Cardiac fibroblast (primary cell): ENCODE measurements at regions not wholly inside any gene's neighbourhood (a gene's known extent, or its start where the extent isn't known, plus 50 kb on each side); places are given as distances from the start of the nearest gene placed in this dataset.
"Not testable (repeated sequence)": the region's sequence is repeated elsewhere in the genome, so short reads cannot be mapped to it uniquely, and the experiment has no call there.

Source experiments
- DNase-seq, 2 donors: peaks; one replicate each; pipeline versions ENCODE4 v3.0.0 to v3.0.0-alpha.2; 2010; ENCODE audit warnings: low read depth in 2 of 2
- H3K4me3 ChIP-seq, 2 donors: replicated peaks in 1 of 2; 1 replicate in 1 of 2; 2 replicates in 1 of 2; pipeline ENCODE4 v1.5.1; 2011; ENCODE audit warnings: low read depth in 2 of 2, low read length in 2 of 2, mild to moderate bottlenecking in 2 of 2, moderate library complexity in 1 of 2
- TF ChIP-seq, protein P1 (sequence below): IDR thresholded peaks from one replicate; pipeline ENCODE4 v1.5.1; 2011; ENCODE audit warnings: low read depth, mild to moderate bottlenecking, low read length, inconsistent platforms

- no peak for DNase-seq
- TF ChIP-seq, protein P1, sequence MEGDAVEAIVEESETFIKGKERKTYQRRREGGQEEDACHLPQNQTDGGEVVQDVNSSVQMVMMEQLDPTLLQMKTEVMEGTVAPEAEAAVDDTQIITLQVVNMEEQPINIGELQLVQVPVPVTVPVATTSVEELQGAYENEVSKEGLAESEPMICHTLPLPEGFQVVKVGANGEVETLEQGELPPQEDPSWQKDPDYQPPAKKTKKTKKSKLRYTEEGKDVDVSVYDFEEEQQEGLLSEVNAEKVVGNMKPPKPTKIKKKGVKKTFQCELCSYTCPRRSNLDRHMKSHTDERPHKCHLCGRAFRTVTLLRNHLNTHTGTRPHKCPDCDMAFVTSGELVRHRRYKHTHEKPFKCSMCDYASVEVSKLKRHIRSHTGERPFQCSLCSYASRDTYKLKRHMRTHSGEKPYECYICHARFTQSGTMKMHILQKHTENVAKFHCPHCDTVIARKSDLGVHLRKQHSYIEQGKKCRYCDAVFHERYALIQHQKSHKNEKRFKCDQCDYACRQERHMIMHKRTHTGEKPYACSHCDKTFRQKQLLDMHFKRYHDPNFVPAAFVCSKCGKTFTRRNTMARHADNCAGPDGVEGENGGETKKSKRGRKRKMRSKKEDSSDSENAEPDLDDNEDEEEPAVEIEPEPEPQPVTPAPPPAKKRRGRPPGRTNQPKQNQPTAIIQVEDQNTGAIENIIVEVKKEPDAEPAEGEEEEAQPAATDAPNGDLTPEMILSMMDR, result no peak
- H3K4me3 ChIP-seq, result no peak overlapping the region
Observed at GRCh38 chr5:142398730-142399055, 73.9 kb upstream of the SPRY4 start.

DNA sequence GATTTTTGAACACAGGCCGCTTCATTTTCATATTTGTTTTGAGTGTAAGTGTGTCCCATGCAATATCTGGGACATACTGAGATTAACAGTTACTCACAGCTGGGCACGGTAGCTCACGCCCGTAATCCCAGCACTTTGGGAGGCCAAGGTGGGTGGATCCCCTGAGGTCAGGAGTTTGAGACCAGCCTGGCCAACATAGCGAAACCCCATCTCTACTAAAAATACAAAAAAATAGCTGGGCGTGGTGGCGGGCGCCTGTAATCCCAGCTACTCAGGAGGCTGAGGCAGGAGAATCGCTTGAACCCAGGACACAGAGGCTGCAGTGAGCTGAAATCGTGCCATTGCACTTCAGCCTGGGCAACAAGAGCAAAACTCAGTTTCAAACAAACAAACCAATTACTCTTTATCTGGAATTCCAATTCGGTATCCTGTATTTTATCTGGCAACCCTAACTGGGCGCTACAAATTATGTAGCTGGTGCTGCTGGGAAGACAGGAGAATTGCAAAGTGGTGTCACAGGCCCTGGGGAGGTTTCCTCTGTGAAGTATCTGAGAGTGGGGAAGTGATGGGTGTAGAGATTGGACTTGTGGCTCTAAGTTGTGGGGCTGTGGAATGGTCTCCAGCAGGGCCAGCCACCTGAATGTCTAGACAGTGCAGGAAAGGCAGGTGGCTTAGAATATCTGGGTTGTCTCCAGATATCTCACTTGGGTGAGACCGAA lies 73.3 kb upstream of the SPRY4 start:
- not testable (repeated sequence) for DNase-seq, H3K4me3 ChIP-seq

DNA sequence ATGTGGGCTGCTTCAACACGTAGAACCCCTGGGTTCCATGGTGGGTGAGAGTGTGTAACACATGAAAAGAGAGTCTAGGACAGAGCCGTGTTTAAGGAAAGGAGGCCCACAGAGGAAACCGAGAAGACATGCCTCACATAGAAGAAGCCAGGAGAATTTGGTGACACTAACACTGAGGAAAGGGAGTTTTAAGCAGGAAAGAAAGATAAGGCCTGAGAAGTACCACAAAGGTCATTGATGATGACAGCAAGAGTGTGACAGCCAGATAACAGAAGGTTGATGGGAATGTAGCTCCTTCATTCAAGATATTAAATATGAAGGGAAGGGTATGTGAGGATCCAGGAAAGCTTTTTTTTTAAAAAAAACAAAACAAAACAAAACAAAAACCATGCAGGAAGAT lies 72.4 kb upstream of the SPRY4 start:
- no peak overlapping the region for H3K4me3 ChIP-seq
- TF ChIP-seq, protein P1, result no peak
- DNase-seq, result no peak

DNA sequence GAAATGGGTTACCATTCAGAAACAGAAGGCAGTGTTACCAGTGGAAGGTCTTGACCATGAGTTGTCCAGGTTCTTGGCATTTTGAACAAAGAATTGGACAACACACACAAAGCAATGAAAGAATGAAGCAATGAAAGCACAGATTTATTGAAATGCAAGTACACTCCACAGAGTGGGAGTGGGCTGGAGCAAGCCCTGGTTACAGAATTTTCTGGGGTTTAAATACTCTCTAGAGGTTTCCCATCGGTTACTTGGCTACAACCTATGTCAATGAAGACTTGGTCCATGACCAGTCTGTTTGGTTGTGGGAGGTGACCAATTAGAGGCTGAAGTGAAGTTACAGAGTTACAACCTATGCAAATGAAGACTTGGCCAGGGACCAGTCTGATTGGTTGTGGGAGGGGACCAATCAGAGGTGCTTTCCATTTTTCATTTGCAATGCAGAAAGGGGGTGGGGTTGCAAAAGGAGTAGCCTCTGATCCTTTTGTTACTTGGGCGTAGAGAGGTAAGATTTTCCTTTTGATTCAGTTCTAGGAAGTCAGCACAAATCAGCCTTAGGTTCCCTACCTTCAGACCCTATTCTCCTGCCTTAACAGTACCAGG lies 71.7 kb upstream of the SPRY4 start:
- H3K4me3 ChIP-seq, result no peak overlapping the region
- DNase-seq, result no peak
- TF ChIP-seq, protein P1, result no peak

DNA sequence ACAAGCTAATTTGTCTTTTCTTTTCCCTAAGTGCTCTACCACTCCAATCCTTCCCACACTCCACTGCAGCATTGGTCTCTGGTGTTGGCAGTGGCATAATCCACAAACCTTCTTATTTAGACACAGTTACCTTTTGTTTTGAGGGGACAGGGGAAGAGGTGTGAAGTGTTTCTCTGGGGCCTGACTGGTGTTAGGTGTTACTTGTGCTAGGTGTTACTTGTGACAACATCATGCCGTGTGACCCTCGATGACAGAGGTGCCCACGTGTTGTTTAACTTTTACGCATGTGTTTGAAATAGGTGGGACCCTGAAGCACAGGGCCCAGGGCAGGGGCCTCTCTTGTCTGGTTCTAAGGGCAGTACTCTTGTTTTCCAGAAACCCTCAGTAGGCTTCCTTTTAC lies 70.5 kb upstream of the SPRY4 start:
- DNase-seq, result no peak
- no peak overlapping the region for H3K4me3 ChIP-seq
- TF ChIP-seq, protein P1, result no peak

DNA sequence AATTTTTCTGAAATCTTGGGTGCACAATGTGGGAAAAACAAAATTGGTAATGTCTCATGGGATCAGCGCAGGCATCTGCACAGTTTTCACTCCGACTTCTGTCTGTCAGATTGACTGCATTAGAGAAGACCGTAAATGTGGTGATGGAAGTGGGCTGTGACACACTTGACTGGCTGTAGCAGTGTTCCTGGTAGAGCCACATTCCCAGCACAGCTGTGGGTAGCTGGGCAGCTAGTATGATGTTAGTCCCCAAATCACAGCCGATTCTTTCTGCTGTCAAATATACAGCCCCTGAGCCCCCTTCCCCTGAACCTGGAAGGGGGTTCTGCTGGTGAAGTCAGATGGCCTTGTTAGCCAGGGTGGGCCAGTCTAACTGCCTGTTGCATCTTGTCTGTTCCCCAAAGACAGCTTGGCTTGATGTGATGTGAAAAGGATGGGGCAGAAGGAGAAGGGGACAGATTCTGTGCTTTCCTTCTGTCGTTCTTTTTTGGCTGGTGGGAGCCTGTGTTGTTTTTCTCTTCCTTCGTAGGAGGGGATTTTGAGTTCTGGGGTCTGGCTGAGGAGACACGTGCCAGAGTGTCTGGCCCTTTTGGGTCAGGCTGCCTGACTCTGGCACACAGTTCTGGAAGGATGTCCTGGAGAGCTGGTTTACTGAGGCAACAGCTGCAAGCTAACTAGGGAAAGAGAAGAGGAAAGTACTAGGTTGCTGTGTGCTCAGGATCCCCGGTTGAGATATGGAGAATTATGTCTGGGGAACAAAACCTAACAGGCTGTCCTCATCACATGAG lies 66.4 kb upstream of the SPRY4 start:
- no peak overlapping the region for H3K4me3 ChIP-seq
- TF ChIP-seq, protein P1, result no peak

DNA sequence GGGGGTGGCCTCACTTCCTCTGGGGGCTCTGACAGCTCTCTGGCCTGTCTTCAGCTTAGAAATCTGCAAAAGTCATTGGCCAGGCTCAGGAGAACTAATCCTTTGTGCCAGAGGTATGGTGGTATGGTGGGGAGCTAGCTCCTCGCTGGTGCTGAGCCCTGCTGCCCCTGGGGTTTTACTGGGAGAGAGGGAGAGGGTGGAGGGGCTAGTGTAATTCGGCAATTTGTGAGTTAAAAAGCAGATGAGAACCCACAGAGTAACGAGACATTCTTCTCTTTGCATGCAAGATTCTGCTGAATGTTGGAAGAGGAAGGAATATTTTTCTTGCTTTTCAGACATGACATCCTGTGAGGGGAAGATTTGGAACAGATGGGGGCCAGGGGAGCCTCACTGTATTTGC lies 65.5 kb upstream of the SPRY4 start:
- H3K4me3 ChIP-seq, result no peak overlapping the region
- TF ChIP-seq, protein P1, result no peak
- peak in 1 of 2 donors; percentile 15 for DNase-seq

More for the DNA sequence above, 66.4 kb upstream of the SPRY4 start:
- no peak for DNase-seq
